NOMO-1 (cell line): ENCODE measurements at regions not wholly inside any gene's neighbourhood (a gene's known extent, or its start where the extent isn't known, plus 50 kb on each side); places are given as distances from the start of the nearest gene placed in this dataset.

Experiments used
- DNase-seq, 2 experiments: peaks; one replicate each; lab custom pipeline; 2025; ENCODE audit not compliant: unreplicated experiment in 2 of 2; lab: John Stamatoyannopoulos, UW

DNA sequence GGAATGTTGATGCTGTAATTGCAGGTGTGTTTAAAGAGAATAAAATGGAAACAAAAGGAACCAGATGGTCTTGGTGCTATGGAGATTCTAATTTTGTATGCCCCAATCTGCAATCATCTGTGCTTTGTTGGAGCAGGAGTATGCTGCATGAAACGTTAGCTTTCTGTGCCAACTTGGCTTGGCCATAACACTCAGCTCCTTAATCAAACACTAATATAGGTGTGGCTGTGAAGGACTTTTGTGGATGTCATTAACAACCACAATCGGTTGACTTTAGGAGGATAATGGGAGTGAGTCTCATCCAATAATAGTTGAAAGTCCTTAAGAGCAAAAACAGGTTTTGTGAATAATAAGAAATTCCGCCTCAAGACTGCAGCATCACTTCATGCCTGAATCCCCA is 399.2 kb downstream of the NLGN4X start:
- no peak for DNase-seq

DNA sequence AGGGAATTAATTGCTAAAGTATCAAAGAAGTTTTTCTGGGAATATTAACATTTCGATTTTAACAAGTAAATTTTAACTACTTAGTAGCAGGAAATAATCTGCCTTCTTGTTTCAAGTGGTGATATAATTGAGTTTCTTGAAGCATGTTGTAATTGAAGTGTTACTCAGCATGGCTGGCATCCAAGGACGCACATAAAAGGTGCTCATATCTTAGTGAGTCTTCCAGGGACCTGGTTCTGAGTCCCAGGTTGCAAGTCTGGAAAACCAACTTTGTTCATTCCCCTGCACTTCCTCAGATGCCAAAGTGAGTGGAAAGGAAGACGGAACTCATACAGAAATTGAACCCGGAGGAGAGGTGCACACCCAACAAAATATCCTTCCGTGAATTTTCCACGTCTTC is 399.6 kb downstream of the NLGN4X start:
- DNase-seq: no peak

DNA sequence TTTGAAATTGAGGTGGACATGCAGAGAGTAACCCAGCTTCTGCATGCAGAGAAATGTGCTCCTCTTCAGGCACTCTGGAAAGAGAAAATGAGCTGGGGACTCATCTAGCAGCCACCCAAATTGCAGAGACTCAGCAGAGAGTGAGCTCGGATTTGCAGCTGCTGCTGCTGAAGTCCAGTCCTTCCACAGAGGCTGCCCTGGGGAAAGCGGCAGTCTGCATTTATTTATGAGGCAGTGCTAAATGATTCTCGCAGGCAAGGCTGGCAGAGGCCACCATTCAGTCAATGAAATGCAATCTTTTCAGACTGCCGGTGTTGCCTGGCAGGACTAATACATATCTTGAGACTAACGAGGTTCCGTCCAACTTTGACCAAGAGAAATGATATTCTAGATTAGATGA is 404.8 kb downstream of the NLGN4X start:
- no peak for DNase-seq

DNA sequence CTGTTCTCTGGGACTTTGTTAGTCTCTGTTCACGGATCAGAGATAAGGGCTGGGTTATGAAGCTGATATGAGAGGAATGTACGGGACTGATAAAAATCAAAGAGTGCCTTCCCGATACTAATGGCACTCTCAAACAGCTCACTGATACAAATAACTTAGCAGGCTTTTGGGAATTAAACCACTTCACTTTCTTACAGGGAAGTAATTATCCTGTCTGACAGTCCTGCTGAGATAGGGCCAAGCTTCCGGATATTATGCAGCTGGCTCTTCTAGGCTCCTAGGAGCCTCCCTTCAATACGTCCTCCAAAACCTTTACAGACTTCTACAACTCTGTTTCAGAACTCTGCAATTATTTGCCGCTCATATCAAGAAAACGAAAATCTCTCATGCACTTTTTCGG is 418.0 kb downstream of the NLGN4X start:
- DNase-seq: no peak

DNA sequence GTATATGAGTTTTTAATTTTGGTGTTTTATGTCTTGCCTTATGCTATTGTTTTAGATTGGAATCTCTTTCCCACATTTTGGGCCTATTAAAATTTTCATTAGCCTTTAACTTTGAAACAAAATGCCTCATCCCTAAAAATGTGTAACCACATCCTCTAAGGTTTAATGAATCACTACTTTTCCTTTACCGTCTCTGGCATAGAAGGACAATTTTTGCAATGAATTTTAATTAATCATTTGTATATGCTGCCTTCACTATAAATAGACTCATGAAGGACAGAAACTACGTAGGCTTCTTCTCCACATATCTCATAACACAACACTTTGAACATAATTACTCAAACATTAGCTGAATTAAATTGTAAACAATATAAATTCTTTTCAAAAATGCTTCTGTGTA is 421.5 kb downstream of the NLGN4X start:
- DNase-seq: no peak

DNA sequence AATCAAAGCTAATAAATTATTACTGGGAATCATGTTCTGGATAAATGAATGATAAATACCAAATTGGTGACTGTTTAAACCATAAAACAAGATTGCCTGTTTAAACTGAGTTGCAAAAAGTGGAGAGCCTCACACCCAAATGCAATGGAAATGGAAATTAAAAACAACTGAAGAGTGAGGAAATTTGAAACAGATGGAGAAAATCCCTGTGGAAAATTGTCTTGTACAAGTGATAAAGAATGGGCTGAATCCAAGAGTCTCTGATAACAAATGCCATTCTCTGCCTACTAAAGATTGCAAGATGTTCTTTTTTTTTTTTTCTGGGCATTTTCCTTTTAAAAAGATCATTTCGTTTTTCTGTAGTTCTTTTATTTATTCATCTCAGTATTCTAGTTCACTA is 426.3 kb downstream of the NLGN4X start:
- no peak for DNase-seq

DNA sequence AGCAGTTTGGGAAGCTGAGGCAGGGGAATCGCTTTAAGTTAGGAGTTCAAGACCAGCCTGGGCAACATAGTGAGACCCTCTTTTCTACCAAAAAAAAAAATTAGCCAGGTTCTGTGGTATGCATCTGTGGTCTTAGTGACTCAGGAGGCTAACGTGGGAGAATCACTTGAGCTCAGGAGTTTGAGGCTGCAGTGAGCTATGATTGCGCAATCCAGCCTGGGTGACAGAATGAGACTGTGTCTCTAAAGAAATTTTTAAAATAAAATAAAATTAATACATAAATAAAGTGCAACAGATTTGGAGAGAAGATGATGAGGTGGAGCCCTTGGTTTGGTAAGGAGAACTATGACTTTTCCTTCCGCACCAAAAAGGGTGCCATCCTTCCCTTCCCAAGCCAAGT is 436.9 kb downstream of the NLGN4X start:
- DNase-seq: no peak

DNA sequence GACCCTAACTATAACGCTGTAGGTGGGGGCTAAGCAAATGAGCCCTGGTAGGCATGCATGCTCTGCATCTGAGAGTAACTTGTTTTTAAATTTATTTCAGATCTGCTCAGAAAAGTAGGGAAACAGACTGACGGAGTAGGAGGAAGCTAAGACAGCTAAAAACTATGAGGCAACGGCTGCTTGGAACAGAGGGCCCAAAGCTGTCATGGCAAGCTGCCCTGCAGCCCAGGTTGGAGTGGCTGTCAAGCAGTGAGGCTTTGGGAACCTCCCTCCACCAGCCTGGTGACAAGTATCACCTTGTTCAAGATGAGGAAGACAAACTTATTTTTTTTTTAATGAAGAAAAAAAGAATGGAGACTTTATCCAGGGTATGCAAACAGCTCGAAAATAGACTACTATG is 439.8 kb downstream of the NLGN4X start:
- DNase-seq: no peak

DNA sequence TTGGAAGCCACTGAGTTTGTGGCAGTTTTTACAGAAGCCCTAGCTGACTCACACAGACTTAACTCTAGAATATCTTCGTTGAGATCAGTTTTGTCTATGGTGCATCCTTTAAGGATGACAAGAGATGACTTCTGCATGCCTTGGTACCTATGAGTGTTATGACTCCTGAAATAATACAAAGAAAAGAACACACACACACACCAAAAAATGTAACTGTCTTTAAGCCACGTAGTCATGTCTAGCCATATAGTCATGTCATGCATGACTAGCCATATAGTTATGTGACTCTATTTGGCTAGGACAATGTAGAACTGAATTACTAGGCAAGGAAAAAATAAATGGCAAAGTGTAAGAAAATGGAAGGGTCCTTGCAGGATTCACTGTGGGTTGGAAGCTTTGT is 447.8 kb downstream of the NLGN4X start:
- no peak for DNase-seq

DNA sequence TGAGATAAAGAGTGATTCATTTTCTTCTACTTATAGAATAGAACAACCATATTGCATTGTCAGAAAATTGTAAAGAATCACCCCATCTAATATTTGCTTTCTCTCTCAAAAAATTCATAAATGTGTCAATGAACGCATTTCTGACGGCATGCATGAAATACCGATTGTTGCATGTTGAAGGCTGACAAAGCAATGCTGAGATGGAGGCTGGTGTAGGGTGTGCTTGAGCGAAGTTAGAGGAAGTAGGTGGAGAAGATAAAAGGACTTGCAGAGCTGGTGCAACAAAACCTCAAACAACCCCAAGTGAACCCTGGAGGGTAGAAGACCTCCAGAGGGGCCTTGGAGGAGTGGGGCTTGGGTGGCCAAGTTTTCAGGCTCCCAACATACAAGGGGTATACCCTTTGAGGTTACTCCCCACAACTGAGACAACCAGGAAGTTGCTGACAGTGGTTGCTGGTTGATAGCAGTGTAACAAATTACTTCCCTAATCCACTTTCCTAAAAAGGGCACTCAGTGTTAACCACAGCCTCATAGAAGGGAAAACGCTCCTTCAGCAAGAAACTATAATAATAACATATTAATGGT is 452.7 kb downstream of the NLGN4X start:
- DNase-seq: peak; percentile 91 to 98

DNA sequence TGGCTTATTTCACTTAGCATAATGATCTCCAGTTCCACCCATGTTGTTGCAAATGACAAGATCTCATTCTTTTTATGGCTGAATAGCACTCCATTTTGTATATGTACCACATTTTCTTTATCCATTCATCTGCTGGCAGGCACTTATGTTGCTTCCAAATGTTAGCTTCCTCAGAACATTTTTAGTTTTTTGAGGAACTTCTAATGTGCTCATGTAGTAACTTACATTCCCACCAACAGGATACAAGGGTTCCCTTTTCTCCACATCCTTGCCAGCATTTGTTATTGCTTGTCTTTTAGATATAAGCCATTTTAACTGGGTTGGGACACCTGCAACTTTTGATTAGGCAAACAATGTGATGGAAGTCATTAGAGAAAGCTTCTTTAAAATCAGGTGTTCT is 454.2 kb downstream of the NLGN4X start:
- DNase-seq: no peak

DNA sequence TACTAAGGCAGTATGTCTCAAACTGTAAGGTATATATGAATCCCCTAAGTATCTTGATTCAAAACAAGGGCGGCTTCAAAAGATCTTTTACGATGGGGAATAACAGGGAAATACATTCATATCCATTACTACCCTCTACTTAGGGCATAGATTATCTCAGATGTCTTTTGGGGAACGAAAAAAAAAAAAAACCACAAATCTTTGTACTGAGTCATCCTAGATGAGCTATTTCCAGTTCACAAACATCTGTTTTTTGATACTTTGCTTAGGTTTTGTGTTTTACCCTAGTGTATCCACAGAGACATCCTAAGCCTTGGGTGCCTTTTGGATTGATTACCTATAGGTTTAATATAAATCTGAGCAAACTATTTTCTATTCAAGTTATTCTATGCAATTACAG is 457.2 kb downstream of the NLGN4X start:
- peak in 1 of 2 experiments; percentile 30 for DNase-seq

DNA sequence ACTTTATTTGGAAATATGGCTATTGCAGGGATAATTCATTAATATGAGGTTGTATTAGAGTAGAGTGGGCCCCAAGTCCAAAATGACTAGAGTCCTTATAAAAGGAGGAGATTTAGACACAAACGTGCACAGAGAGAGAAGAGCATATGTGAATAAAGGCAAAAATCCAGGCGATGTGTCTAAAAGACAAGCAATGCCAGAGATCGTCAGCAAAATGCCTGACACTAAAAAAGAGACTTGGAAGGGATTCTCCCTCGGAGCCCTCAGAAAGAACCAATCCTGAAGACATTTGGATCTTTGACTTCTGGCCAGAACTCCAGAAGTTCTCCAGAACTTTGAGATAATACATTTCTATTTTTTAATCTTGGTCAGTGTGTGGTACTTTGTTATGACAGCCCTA is 472.1 kb downstream of the NLGN4X start:
- no peak for DNase-seq

DNA sequence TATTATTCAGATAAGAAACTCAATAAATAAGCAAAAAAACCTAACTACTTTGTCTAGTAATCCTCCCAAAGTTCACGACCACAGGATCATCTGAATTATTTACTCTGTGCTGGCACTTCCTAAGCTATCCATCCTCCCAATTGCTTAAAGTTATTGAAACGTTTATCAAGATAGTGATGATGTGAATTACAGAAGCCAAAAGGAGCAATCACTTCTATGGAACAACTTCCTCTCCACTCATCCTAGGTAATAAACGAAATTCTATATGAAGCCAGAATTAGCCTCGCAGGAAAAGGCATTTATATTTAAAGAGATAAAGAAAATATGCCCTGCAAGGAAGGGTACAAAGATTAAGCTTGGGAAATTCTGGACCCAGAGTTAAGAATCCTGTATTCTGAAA is 475.4 kb downstream of the NLGN4X start:
- no peak for DNase-seq

DNA sequence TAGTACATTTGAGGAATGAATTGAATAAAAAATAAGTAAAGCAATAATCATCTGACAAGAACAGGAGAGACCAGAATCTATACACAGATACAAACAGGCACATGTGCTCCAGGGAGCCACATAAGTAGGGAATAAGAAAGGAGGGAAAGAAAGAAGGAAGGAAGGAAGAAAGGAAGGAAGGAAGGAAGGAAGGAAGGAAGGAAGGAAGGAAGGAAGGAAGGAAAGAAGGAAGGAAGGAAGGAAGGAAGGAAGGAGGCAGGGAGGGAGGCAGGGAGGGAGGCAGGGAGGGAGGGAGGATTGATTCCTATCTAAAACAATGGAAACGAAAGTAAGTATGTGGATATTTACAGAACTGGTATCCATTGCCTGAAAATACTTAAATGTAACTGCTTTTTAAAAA is 475.8 kb downstream of the NLGN4X start:
- no peak for DNase-seq

DNA sequence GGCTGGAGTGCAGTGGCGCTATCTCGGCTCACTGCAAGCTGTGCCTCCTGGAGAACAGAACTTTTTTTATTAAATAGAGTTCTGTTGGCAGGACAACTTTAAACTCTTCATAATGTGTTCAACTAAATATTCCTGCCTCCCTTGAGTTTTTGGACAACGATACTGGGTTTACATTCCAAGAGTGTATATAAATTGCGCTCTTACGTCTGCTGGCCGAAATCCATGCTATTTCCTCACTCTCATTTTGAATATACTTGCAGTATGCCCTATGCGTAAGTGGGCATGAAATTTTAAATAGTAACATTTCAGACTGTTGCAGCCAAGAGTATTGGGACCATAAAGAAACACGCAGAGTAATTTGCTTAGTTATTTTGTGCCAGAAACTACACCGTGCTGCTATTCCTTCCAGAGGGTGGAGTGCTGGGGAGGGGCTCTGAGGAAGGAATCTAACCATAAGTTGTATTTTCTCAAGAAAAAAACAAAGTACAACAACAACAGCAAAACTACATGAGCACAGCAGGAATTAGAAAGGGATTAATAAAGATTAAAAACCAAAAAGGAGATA is 480.0 kb downstream of the NLGN4X start:
- no peak for DNase-seq

DNA sequence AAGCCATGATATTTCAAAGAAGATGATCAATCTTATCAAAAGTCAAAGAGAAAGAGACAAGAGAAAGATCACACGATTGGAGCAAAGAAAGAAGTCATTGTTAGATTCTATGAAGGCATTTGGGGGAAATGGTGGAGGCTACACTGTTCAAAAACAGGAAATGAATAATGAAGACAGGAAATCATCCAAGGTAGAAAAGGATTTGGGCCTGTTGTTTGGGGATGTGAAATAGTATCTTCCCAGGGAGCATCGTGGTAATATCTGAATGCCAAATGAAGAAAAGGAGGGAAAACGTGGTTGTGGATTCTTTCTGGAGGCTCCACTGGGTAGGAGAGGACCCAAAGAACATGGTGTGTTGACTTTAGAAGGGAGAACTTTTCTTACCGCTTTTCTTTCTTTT is 482.4 kb downstream of the NLGN4X start:
- no peak for DNase-seq

DNA sequence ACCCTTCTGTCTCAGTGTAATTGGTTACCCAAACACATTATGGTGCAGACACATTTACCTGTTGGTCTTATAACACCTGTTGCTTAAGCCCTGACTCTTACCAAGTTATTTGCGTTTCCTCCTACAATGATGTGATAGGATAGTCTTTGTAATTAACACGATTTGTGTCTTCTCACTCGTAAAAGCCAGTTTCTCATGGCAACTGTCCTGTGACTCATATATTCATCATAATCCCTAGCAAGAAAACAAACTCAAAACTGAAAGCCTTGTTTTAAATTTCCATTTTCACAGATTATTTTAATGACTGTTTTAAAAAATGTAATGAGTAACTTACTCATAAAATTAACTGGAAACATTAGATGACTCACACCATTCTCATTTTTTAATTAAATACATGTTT is 495.2 kb downstream of the NLGN4X start:
- DNase-seq: no peak

DNA sequence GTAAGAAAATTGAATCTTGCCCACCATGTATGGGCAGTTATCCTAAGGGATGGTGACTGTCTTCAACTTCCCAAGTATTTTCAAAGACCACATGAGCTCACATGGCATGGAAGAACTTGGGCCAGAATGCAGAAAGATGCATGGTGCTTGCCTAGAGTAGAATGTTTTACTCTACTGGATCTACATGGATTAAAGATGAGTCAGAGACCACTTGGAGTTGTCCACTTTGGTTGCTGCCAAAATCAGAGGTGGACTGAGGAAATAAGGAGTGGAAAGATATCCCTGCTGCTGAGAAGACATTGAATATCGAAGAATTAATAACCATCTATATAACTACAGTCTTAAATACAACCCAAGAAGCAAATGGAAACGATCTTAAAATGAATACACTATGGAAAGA is 498.1 kb downstream of the NLGN4X start:
- DNase-seq: no peak

DNA sequence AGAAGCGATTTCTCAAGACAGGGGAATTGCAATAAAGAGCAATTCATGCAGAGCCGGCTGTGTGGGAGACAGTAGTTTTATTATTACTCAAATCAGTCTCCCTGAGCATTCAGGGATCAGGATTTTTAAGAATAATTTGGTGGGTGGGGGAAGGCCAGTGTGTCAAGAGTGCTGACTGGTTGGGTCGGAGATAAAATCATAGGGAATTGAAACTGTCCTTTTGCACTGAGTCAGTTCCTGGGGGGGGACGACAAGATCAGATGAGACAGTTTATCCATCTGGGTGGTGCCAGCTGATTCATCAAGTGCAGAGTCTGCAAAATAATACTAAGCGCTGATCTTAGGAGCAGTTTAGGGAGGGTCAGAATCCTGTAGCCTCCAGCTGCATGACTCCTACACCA is 502.4 kb downstream of the NLGN4X start:
- peak; percentile 32 to 65 for DNase-seq

DNA sequence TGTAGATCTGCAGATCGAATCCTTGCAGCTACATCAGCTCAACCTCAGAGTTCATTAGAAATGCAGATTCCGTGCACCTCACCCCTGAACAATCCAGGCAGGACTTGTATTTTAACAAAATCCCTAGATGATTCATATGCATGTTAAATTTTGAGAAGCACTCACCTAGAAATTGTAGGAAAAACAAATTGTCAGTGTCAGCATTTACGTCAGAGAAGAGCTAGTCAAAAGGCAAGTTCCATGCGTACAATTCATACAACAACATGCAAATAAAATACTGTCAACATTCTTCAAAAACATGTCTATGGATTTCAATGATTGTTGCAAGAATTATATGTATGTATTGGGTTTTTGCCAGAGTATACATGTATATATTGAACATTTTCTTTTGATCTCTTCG is 504.5 kb downstream of the NLGN4X start:
- DNase-seq: no peak

DNA sequence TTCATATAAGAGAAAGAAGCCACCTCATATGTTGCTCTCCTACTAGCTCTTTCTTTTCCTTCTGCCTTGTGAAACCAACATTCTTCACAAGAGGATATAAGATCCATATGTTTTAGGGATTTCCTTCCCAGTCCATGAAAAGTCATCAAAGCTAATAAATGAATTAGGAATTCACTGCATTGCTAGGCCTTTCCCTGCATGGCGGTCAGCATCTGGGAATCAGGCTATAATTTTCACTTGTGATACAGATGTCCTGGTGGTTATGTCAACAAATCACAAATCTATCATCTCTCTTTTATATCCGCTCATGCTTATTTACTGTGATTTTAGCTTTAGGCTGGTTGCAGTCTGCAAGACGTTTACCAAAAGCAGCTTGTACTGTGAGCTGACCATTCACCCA is 510.0 kb downstream of the NLGN4X start:
- no peak for DNase-seq

DNA sequence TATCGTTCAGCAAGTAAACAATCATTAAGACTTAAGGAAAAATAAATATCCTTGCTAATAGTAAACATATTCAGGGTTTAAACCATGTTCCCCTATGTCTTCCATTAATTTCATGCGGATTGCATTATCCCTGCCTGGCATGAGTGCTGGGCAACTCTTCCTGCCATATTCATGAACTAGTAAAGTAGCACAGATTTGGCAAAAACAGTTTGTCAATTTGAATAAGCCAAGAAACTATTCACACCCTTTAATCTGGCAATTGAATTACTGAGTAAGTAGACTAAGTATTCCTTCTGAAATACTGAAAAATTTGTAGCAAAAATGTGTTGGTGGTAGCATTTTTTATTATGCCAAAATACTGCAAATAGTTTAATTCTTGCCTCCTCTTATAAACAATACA is 512.0 kb downstream of the NLGN4X start:
- DNase-seq: no peak
